Left ventricle myocardium inferior (tissue), 1 donor: ENCODE measurements at regions not wholly inside any gene's neighbourhood (a gene's known extent, or its start where the extent isn't known, plus 50 kb on each side); places are given as distances from the start of the nearest gene placed in this dataset.
A peak's percentile ranks its signal among the peaks of the same experiment; 100 is the strongest.

ENCODE experiments used
- DNase-seq: peaks from one replicate; pipeline ENCODE4 v3.0.0-alpha.2; 2020
- H3K27ac ChIP-seq: fragments of 200-600 bp; replicated peaks from 2 replicates; pipeline ENCODE4 v1.8.0; 2021
- H3K27me3 ChIP-seq: fragments of 200-600 bp; 2 replicates; pipeline ENCODE4 v1.8.0; 2021; ENCODE audit warnings: low read depth
- H3K36me3 ChIP-seq: fragments of 200-600 bp; 2 replicates; pipeline ENCODE4 v1.8.0; 2021
- H3K4me1 ChIP-seq: fragments of 200-600 bp; 2 replicates; pipeline ENCODE4 v1.8.0; 2021
- H3K4me3 ChIP-seq: fragments of 200-600 bp; 2 replicates; pipeline ENCODE4 v1.8.0; 2021; ENCODE audit warnings: mild to moderate bottlenecking, moderate library complexity
- H3K9me3 ChIP-seq: fragments of 200-600 bp; replicated peaks from 2 replicates; pipeline ENCODE4 v1.8.0; 2021
- CTCF ChIP-seq: fragments of 200-600 bp; IDR thresholded peaks from 2 replicates; pipeline ENCODE4 v1.8.0; 2021; ENCODE audit warnings: antibody characterized with exemption, mild to moderate bottlenecking, borderline replicate concordance
- intact Hi-C: fragments of 100-400 bp; cut with micrococcal nuclease; formaldehyde crosslinking; loops from one replicate; pipeline ENCODE4 v1.11.0; 2022
- donor health status: DM: no; HTN: yes; CAD: no; lungs with severe emphysema.

- Histone ChIP-seq H3K4me3 (no peak overlapping the region), H3K36me3 (no peaks in the 10 kb centered on the region), H3K9me3 (peaks cover 11% of the 10 kb centered on the region), H3K27me3 (no peaks in the 10 kb centered on the region), H3K27ac (no peak overlapping the region), H3K4me1 (no peaks in the 10 kb centered on the region)
- intact Hi-C loops = no loop called here
- DNase-seq = no peak
- no peak for TF ChIP-seq CTCF
Measured at GRCh38 chr12:127556231-127556886, 710.6 kb upstream of the TMEM132C start.

- intact Hi-C loops = no loop called here
- Histone ChIP-seq H3K9me3 (no peaks in the 10 kb centered on the region), H3K27me3 (no peaks in the 10 kb centered on the region), H3K27ac (no peak overlapping the region), H3K36me3 (no peaks in the 10 kb centered on the region), H3K4me1 (no peaks in the 10 kb centered on the region), H3K4me3 (no peak overlapping the region)
- no peak for DNase-seq
- no peak for TF ChIP-seq CTCF
Measured at GRCh38 chr12:127558361-127558760, 708.6 kb upstream of the TMEM132C start.

DNA sequence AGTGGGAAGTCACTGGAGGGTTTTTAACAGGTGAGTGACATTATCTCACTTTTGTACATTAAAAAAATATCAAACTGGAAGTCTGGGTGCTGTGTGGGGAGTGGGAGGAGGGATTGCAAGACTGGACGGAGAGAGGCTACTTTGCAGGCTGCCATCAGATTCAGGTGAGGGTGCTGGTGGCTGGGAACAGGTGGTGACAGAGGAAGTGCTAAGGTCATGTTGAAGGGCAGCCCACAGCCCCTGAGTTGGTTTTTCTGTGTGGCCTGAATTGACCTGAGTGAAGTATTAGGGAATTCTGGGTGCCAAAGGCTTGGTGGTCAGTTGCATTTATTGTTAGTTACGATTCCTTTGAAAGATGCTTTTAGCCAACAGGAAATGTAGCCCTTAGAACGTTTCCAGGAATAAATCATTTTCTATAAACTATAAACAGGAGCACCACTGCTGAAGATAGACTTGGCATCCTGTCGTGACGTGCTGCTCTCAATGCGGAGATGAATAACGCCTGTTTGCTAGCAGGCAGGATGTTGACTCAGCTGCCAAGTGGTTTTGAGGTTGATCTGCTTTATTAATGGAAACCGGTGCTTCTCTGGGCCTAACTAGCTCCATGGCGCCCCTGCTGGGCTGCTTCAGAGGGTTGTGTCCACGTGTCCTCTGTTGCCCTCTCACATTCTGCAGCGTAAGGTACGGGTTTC is 707.5 kb upstream of the TMEM132C start:
- peak; percentile 15 for DNase-seq
- H3K4me3 ChIP-seq = no peak overlapping the region
- intact Hi-C loops = no loop called here
- H3K27me3 ChIP-seq = no peaks in the 10 kb centered on the region
- H3K36me3 ChIP-seq = no peaks in the 10 kb centered on the region
- no peaks in the 10 kb centered on the region for H3K4me1 ChIP-seq
- peak; percentile 43 for TF ChIP-seq CTCF
- H3K27ac ChIP-seq = no peak overlapping the region
- no peaks in the 10 kb centered on the region for H3K9me3 ChIP-seq

DNA sequence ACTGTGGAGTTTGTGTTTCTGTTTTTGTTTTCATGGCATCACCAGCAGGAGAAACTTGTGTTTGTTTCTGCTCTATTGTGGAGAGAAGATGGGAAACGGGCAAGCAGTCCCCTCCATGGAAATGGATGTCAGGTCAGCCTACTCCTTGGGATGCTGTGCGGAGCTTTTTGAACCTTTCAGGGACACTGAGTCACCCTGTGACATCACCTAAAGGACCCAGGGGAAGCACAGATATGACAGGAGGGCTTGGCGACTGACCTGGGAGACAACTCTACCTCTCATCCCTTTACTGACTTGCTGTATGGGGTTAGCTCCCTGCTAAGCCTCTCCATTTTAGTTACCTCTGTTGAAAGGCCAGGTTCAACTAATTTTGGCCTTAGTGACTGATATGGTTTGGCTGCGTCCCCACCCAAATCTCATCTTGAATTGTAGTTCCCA is 706.9 kb upstream of the TMEM132C start:
- no peaks in the 10 kb centered on the region for H3K36me3 ChIP-seq
- H3K4me1 ChIP-seq = no peaks in the 10 kb centered on the region
- no peak overlapping the region for H3K27ac ChIP-seq
- no peak for DNase-seq
- intact Hi-C loops = no loop called here
- no peak for TF ChIP-seq CTCF
- H3K4me3 ChIP-seq = no peak overlapping the region
- peaks cover 5% of the 10 kb centered on the region for H3K27me3 ChIP-seq
- no peaks in the 10 kb centered on the region for H3K9me3 ChIP-seq

- no peaks in the 10 kb centered on the region for H3K4me1 ChIP-seq
- H3K9me3 ChIP-seq = peaks cover 4% of the 10 kb centered on the region
- no peak for DNase-seq
- TF ChIP-seq CTCF = no peak
- peaks cover 7% of the 10 kb centered on the region for H3K27me3 ChIP-seq
- no peak overlapping the region for H3K4me3 ChIP-seq
- H3K36me3 ChIP-seq = no peaks in the 10 kb centered on the region
- intact Hi-C loops = no loop called here
- H3K27ac ChIP-seq = no peak overlapping the region
Measured at GRCh38 chr12:127562816-127563215, 704.2 kb upstream of the TMEM132C start.
